ENCODE measurements at regions not wholly inside any gene's neighbourhood (a gene's known extent, or its start where the extent isn't known, plus 50 kb on each side); places are given as distances from the start of the nearest gene placed in this dataset.

GRCh38 chr2:18123211-18123570 is 244.7 kb downstream of the KCNS3 start:
- Histone ChIP-seq H2BK20ac (ENCODE audit: low read depth, low read length, poor library complexity, severe bottlenecking) (no peak overlapping the region), H2BK12ac (ENCODE audit: insufficient read length, low read depth, low read length) (no peak overlapping the region), H4K5ac (ENCODE audit: insufficient read length, low read depth, low read length) (no peak overlapping the region), H3K23me2 (ENCODE audit: insufficient read length, low read depth, low read length, poor library complexity, severe bottlenecking) (no peaks in the 10 kb centered on the region), H2BK5ac (ENCODE audit: insufficient read length, low read length) (no peak overlapping the region), H3K23ac (ENCODE audit: insufficient read length, low read depth, low read length) (no peak overlapping the region), H3K14ac (ENCODE audit: insufficient read depth, low read length) (no peak overlapping the region), H4K8ac (replicated peaks; ENCODE audit: insufficient read length, low read depth, low read length) (no peak overlapping the region), H2AK5ac (ENCODE audit: insufficient read length, low read length) (no peak overlapping the region), H3K56ac (ENCODE audit: insufficient read length, low read depth, low read length) (no peak overlapping the region), H3K79me2 (ENCODE audit: insufficient read depth, low read length) (no peaks in the 10 kb centered on the region), H3T11ph (ENCODE audit: low read length) (no peak overlapping the region), H4K20me1 (ENCODE audit: control insufficient read depth, insufficient read depth, insufficient read length) (no peaks in the 10 kb centered on the region), H3K27ac (ENCODE audit: insufficient read length, low read depth, low read length) (no peak overlapping the region), H3K27me3 (ENCODE audit: insufficient read depth, low read length) (no peaks in the 10 kb centered on the region), H3K9ac (ENCODE audit: extremely low read depth, insufficient read length, low read length) (no peak overlapping the region), H2BK15ac (ENCODE audit: low read depth, low read length) (no peak overlapping the region), H3K4ac (ENCODE audit: low read depth, low read length) (no peak overlapping the region), H3K79me1 (ENCODE audit: insufficient read depth, low read depth, low read length, poor library complexity, severe bottlenecking) (no peaks in the 10 kb centered on the region), H3K4me2 (ENCODE audit: insufficient read depth, insufficient read length, low read length) (no peak overlapping the region), H2BK120ac (ENCODE audit: low read depth, low read length, poor library complexity, severe bottlenecking) (no peak overlapping the region), H3K9me3 (ENCODE audit: control insufficient read depth, low read depth, low read length) (no peaks in the 10 kb centered on the region), H2AFZ (ENCODE audit: low read length) (no peak overlapping the region), H4K91ac (ENCODE audit: insufficient read length, low read depth, low read length) (no peak overlapping the region), H3K4me1 (ENCODE audit: insufficient read depth, low read length) (no peaks in the 10 kb centered on the region; the same call in 1 of the 2 replicates), H3K18ac (ENCODE audit: insufficient read length, low read depth, low read length) (no peak overlapping the region)
- Mint-ChIP-seq H3K27me3 (ENCODE audit: low read depth) (peaks cover 3% of the 10 kb centered on the region; the same call in 1 of the 2 replicates), H3K36me3 (ENCODE audit: insufficient read depth in 1 of 3, low read depth in 3 of 3) (no peaks in the 10 kb centered on the region), H3K4me3 (no peak overlapping the region), H3K27ac (no peak overlapping the region), H3K4me1 (no peaks in the 10 kb centered on the region), H3K9me3 (no peaks in the 10 kb centered on the region)
- TF ChIP-seq CTCF (conservative IDR thresholded peaks at IDR 0.05) = no peak
- no CpG with 5 or more reads among the region's 3 CpGs for WGBS (ENCODE audit: extremely low coverage, insufficient read length, low lambda C conversion rate)
- DNase-seq = no peak
